Heart left ventricle (tissue), 13 donors: ENCODE measurements at regions not wholly inside any gene's neighbourhood (a gene's known extent, or its start where the extent isn't known, plus 50 kb on each side); places are given as distances from the start of the nearest gene placed in this dataset.

ENCODE experiments used
- POLR2A ChIP-seq, 2 donors: fragments of 450-650 bp; IDR thresholded peaks; one replicate each; pipeline ENCODE4 v1.6.1; 2017; ENCODE audit warnings: antibody characterized with exemption in 2 of 2, mild to moderate bottlenecking in 2 of 2, moderate library complexity in 2 of 2
- TF ChIP-seq, protein P1 (sequence below), 12 donors: fragments of 200-600 bp; sonication (generic) in 4 of 12; IDR thresholded peaks; one replicate each; pipeline versions ENCODE4 v1.5.0 to v1.8.0; 2018 to 2022; ENCODE audit warnings: antibody characterized with exemption in 12 of 12, mild to moderate bottlenecking in 5 of 12
- donor health status: ischemic (EF 13 %, LVEDD 7.1; RV severe dilation, severe dysfunction).
- donor health status: DM: no; HTN: yes; CAD: no.
- donor health status: DM: no; HTN: no; CAD: no.
- donor health status: ischemic (EF 25% LVEDD 6.9; RV normal size, moderate dysfunction).
- donor health status: ischemic (EF 25% LVEDD 5.7; RV mildly dilated, moderate dysfunction).
- donor health status: ischemic (EF 35%, LVEDD 5.7; RV mildly dilated, moderate dysfunction).
- donor health status: nonischemic (EF 11% LVEDD 7.7; RV severe dilation, severe dysfunction).
- donor health status: DM: yes; HTN: yes; CAD: no.
- donor health status: PGD.
- donor health status: ischemic (EF 29% LVEDD 5.4; RV normal size, mild dysfunction).
- donor health status: nonischemic (EF 23%, LVEDD 6.1; RV moderate dilation, normal function).

DNA sequence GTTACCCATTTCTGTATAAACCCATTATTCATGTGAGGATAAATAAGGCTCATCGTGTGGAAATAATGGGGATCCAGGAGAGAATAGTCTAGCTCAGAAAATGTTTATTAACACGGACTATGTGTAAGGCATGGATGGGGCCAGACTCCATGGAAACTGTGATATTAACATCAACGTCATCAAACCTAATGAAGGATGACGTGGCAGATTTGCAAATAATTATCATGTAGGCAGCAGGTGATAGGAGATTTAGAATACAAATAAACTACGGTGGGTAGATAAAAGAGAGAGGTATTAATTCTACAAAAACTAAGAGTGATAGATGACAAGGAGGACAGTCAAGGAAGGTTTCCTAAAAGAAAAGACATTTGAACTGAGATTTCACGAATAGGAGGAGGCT lies 592.2 kb downstream of the REEP3 start:
- TF ChIP-seq, protein P1, sequence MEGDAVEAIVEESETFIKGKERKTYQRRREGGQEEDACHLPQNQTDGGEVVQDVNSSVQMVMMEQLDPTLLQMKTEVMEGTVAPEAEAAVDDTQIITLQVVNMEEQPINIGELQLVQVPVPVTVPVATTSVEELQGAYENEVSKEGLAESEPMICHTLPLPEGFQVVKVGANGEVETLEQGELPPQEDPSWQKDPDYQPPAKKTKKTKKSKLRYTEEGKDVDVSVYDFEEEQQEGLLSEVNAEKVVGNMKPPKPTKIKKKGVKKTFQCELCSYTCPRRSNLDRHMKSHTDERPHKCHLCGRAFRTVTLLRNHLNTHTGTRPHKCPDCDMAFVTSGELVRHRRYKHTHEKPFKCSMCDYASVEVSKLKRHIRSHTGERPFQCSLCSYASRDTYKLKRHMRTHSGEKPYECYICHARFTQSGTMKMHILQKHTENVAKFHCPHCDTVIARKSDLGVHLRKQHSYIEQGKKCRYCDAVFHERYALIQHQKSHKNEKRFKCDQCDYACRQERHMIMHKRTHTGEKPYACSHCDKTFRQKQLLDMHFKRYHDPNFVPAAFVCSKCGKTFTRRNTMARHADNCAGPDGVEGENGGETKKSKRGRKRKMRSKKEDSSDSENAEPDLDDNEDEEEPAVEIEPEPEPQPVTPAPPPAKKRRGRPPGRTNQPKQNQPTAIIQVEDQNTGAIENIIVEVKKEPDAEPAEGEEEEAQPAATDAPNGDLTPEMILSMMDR (IDR thresholded peaks at IDR 0.05) = no peak
- TF ChIP-seq POLR2A (IDR thresholded peaks at IDR 0.05) = no peak
